ENCODE measurements at regions not wholly inside any gene's neighbourhood (a gene's known extent, or its start where the extent isn't known, plus 50 kb on each side); places are given as distances from the start of the nearest gene placed in this dataset.

DNA sequence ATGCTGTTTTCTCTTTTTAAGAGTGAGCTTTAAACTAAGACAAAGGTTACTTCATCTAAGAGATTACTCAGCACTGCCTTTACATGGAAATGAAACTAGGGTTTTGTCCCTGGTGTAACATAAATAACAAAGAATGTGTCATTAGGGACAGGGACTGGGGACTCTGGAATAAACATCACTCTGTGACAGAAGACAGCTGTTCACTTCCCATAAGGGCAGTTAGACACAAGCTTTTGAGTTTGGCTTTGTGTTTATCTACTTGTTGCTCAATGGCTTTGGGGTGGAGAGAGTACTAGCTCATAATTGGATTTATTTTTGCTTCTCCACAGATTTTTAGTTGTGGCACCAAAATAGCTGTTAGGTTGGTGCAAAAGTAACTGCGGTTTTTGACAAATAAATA is 154.5 kb downstream of the OR4C45 start:
- no peak for TF ChIP-seq POLR2A (IDR thresholded peaks at IDR 0.05)
- TF ChIP-seq, protein P1, sequence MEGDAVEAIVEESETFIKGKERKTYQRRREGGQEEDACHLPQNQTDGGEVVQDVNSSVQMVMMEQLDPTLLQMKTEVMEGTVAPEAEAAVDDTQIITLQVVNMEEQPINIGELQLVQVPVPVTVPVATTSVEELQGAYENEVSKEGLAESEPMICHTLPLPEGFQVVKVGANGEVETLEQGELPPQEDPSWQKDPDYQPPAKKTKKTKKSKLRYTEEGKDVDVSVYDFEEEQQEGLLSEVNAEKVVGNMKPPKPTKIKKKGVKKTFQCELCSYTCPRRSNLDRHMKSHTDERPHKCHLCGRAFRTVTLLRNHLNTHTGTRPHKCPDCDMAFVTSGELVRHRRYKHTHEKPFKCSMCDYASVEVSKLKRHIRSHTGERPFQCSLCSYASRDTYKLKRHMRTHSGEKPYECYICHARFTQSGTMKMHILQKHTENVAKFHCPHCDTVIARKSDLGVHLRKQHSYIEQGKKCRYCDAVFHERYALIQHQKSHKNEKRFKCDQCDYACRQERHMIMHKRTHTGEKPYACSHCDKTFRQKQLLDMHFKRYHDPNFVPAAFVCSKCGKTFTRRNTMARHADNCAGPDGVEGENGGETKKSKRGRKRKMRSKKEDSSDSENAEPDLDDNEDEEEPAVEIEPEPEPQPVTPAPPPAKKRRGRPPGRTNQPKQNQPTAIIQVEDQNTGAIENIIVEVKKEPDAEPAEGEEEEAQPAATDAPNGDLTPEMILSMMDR (IDR thresholded peaks at IDR 0.05), result no peak
